ENCODE measurements at regions not wholly inside any gene's neighbourhood (a gene's known extent, or its start where the extent isn't known, plus 50 kb on each side); places are given as distances from the start of the nearest gene placed in this dataset.
"Not testable (repeated sequence)": the region's sequence is repeated elsewhere in the genome, so short reads cannot be mapped to it uniquely, and the experiment has no call there.

- not testable (repeated sequence) for DNase-seq (ENCODE audit: low spot score)
Measured at GRCh38 chr17:27365329-27365945, 71.5 kb downstream of the WSB1 start.

GRCh38 chr17:27366437-27366836 is 72.5 kb downstream of the WSB1 start:
- DNase-seq (ENCODE audit: low spot score): no peak

GRCh38 chr17:27367121-27367981 is 73.4 kb downstream of the WSB1 start:
- DNase-seq (ENCODE audit: low spot score): no peak

- no peak for DNase-seq (ENCODE audit: low spot score)
Measured at GRCh38 chr17:27368151-27368795, 74.4 kb downstream of the WSB1 start.

- no peak for DNase-seq (ENCODE audit: low spot score)
Measured at GRCh38 chr17:27368980-27369379, 75.1 kb downstream of the WSB1 start.

GRCh38 chr17:27370776-27371175 is 76.9 kb downstream of the WSB1 start:
- DNase-seq (ENCODE audit: low spot score): no peak

- DNase-seq (ENCODE audit: low spot score): not testable (repeated sequence)
Measured at GRCh38 chr17:27373695-27374094, 79.8 kb downstream of the WSB1 start.

GRCh38 chr17:27376637-27377547 is 79.4 kb upstream of the KSR1 start:
- DNase-seq (ENCODE audit: low spot score): no peak

GRCh38 chr17:27378482-27379175 is 77.6 kb upstream of the KSR1 start:
- DNase-seq (ENCODE audit: low spot score): no peak

- no peak for DNase-seq (ENCODE audit: low spot score)
Measured at GRCh38 chr17:27379888-27380533, 76.2 kb upstream of the KSR1 start.

- DNase-seq (ENCODE audit: low spot score): no peak
Measured at GRCh38 chr17:27380551-27380950, 75.7 kb upstream of the KSR1 start.

- peak; percentile 87 for DNase-seq (ENCODE audit: low spot score)
Measured at GRCh38 chr17:27381007-27381501, 75.2 kb upstream of the KSR1 start.

GRCh38 chr17:27382025-27382424 is 74.2 kb upstream of the KSR1 start:
- DNase-seq (ENCODE audit: low spot score): no peak

- no peak for DNase-seq (ENCODE audit: low spot score)
Measured at GRCh38 chr17:27384261-27384701, 72.0 kb upstream of the KSR1 start.

- DNase-seq (ENCODE audit: low spot score): no peak
Measured at GRCh38 chr17:27384726-27385125, 71.5 kb upstream of the KSR1 start.

- no peak for DNase-seq (ENCODE audit: low spot score)
Measured at GRCh38 chr17:27385626-27386025, 70.6 kb upstream of the KSR1 start.

GRCh38 chr17:27386206-27387075 is 69.8 kb upstream of the KSR1 start:
- DNase-seq (ENCODE audit: low spot score): no peak

GRCh38 chr17:27389542-27390140 is 66.6 kb upstream of the KSR1 start:
- DNase-seq (ENCODE audit: low spot score): no peak

- DNase-seq (ENCODE audit: low spot score): no peak
Measured at GRCh38 chr17:27390540-27390939, 65.7 kb upstream of the KSR1 start.
